ENCODE measurements at regions not wholly inside any gene's neighbourhood (a gene's known extent, or its start where the extent isn't known, plus 50 kb on each side); places are given as distances from the start of the nearest gene placed in this dataset.

- no peak overlapping the region for H2BK20ac ChIP-seq (ENCODE audit: low read depth, low read length)
- H3K4me1 ChIP-seq (ENCODE audit: control insufficient read depth, insufficient read depth, low read length) = no peaks in the 10 kb centered on the region
- in situ Hi-C loops (cut with MboI; ENCODE audit: low sequenced_read_pairs) (no loop called here), intact Hi-C loops (cut with micrococcal nuclease) (no loop called here), dilution Hi-C loops (cut with HindIII; ENCODE audit: low sequenced_read_pairs, unreplicated experiment) (no loop called here)
- H2AFZ ChIP-seq (replicated peaks; ENCODE audit: low read length, poor library complexity) = no peak overlapping the region
- H2AK9ac ChIP-seq (replicated peaks; ENCODE audit: low read depth, low read length, poor library complexity) = no peak overlapping the region
- H3K18ac ChIP-seq (ENCODE audit: low read depth, low read length) = no peak overlapping the region
- H3K27ac ChIP-seq (ENCODE audit: insufficient read depth, low read length) = no peak overlapping the region
- H3K9me3 ChIP-seq (ENCODE audit: control insufficient read depth, insufficient read depth, low read length) = no peaks in the 10 kb centered on the region
- H3K23ac ChIP-seq (ENCODE audit: low read depth, low read length) = no peak overlapping the region
- H4K8ac ChIP-seq (ENCODE audit: low read depth in 2 of 2, low read length in 2 of 2) = no peak overlapping the region
- H4K20me1 ChIP-seq (ENCODE audit: insufficient read depth, low read length) = no peaks in the 10 kb centered on the region
- H2BK120ac ChIP-seq (ENCODE audit: low read depth, low read length) = no peak overlapping the region
- peaks cover 11% of the 10 kb centered on the region for H3K27me3 ChIP-seq (ENCODE audit: control insufficient read depth, insufficient read depth, low read length)
- POLR2A ChIA-PET (ENCODE audit: unreplicated experiment) = no interaction called here
- no peak overlapping the region for H2BK5ac ChIP-seq (ENCODE audit: low read depth, low read length, poor library complexity, severe bottlenecking)
- no peaks in the 10 kb centered on the region for H3K36me3 ChIP-seq (ENCODE audit: control insufficient read depth, insufficient read depth, low read length)
- 90% methylated on average over 3 of the region's 7 CpGs; no CpG with 5 or more reads in 1 of the 2 experiments for WGBS, 2 experiments (ENCODE audit: extremely low coverage in 2 of 2, insufficient read length in 1 of 2)
- H4K91ac ChIP-seq (ENCODE audit: insufficient read depth, low read depth, low read length) = no peak overlapping the region
- no peak overlapping the region for H3K14ac ChIP-seq (replicated peaks; ENCODE audit: low read depth, low read length)
- no peak overlapping the region for H3K4me2 ChIP-seq (ENCODE audit: low read depth, low read length)
- no peak for DNase-seq
- TF ChIP-seq CTCF (conservative IDR thresholded peaks at IDR 0.05; ENCODE audit: low read depth, low read length) (no peak), MAFK (IDR thresholded peaks at IDR 0.05; ENCODE audit: low read depth, low read length) (no peak), SMC3 (IDR thresholded peaks at IDR 0.05; ENCODE audit: low read depth, low read length) (no peak), USF2 (IDR thresholded peaks at IDR 0.05; ENCODE audit: low read depth, low read length) (no peak), MAZ (IDR thresholded peaks at IDR 0.05; ENCODE audit: borderline replicate concordance, low read depth, low read length) (no peak), BHLHE40 (IDR thresholded peaks at IDR 0.05; ENCODE audit: low read depth, low read length) (no peak), MXI1 (IDR thresholded peaks at IDR 0.05; ENCODE audit: borderline replicate concordance, low read depth, low read length) (no peak), NFE2L2 (IDR thresholded peaks at IDR 0.05; ENCODE audit: low read depth, low read length) (no peak), ELK1 (IDR thresholded peaks at IDR 0.05; ENCODE audit: borderline replicate concordance, low read depth, low read length) (no peak), CEBPB (IDR thresholded peaks at IDR 0.05; ENCODE audit: low read depth, low read length) (no peak), CHD1 (IDR thresholded peaks at IDR 0.05; ENCODE audit: low read depth, low read length) (no peak), RAD21 (IDR thresholded peaks at IDR 0.05; ENCODE audit: low read length) (no peak), RFX5 (IDR thresholded peaks at IDR 0.05; ENCODE audit: low read depth, low read length) (no peak), POLR2A (IDR thresholded peaks at IDR 0.05; ENCODE audit: low read depth, low read length) (no peak), RCOR1 (IDR thresholded peaks at IDR 0.05; ENCODE audit: insufficient replicate concordance, low read length) (no peak), FOS (IDR thresholded peaks at IDR 0.05; ENCODE audit: low read depth, low read length) (no peak)
- no TSS peak for BruUV-seq (replicated peaks)
- no peak overlapping the region for H3K56ac ChIP-seq (ENCODE audit: extremely low read depth, insufficient read depth, low read length)
- CTCF ChIA-PET = no interaction called here
- H3K9me1 ChIP-seq (ENCODE audit: insufficient read depth, low read length) = no peaks in the 10 kb centered on the region
- no peak overlapping the region for H3K4me3 ChIP-seq (ENCODE audit: insufficient read depth, low read depth, low read length)
- H4K5ac ChIP-seq (ENCODE audit: low read depth, low read length) = no peak overlapping the region
- H2BK15ac ChIP-seq (ENCODE audit: low read depth, low read length) = no peak overlapping the region
- no peak overlapping the region for H3K4ac ChIP-seq (ENCODE audit: low read depth, low read length)
- H3K9ac ChIP-seq (ENCODE audit: low read depth, low read length) = no peak overlapping the region
- no peak for ATAC-seq (ENCODE audit: low read depth)
- no peaks in the 10 kb centered on the region for H3K79me1 ChIP-seq (ENCODE audit: low read depth in 1 of 2, low read length in 2 of 2)
- no peak overlapping the region for H2AK5ac ChIP-seq (ENCODE audit: low read depth, low read length)
Observed at GRCh38 chr4:38461342-38461741, 202.7 kb upstream of the KLF3 start.

All from IMR-90 (cell line).